GM12891 (cell line): ENCODE measurements at regions not wholly inside any gene's neighbourhood (a gene's known extent, or its start where the extent isn't known, plus 50 kb on each side); places are given as distances from the start of the nearest gene placed in this dataset.

Source experiments
- DNase-seq: peaks from one replicate; pipeline ENCODE4 v3.0.0; 2011; ENCODE audit warnings: low spot score; ENCODE audit not compliant: insufficient read length
- FAIRE-seq: peaks from 2 replicates; lab custom pipeline; 2011; peaks lifted over from hg19 to GRCh38; lab: Jason Lieb, UNC
- PAX5 ChIP-seq: IDR thresholded peaks from 2 replicates; pipeline ENCODE4 v1.6.1; 2011; ENCODE audit warnings: low read length, moderate library complexity, mild to moderate bottlenecking; ENCODE audit not compliant: insufficient read depth, severe bottlenecking
- POLR2A ChIP-seq: IDR thresholded peaks from 2 replicates; pipeline ENCODE4 v1.6.1; 2011; ENCODE audit warnings: low read depth, low read length, control low read depth
- POLR2AphosphoS5 ChIP-seq: IDR thresholded peaks from 2 replicates; pipeline ENCODE4 v1.6.1; 2011; ENCODE audit warnings: low read depth, low read length, control low read depth
- POU2F2 ChIP-seq: IDR thresholded peaks from 2 replicates; pipeline ENCODE4 v1.6.1; 2011; ENCODE audit warnings: low read depth, mild to moderate bottlenecking, control low read depth, low read length, moderate library complexity
- SPI1 ChIP-seq: IDR thresholded peaks from 2 replicates; pipeline ENCODE4 v1.6.1; 2011; ENCODE audit warnings: low read depth, low read length, control low read depth
- TAF1 ChIP-seq: IDR thresholded peaks from 2 replicates; pipeline ENCODE4 v1.6.1; 2011; ENCODE audit warnings: low read depth, low read length, control low read depth

DNA sequence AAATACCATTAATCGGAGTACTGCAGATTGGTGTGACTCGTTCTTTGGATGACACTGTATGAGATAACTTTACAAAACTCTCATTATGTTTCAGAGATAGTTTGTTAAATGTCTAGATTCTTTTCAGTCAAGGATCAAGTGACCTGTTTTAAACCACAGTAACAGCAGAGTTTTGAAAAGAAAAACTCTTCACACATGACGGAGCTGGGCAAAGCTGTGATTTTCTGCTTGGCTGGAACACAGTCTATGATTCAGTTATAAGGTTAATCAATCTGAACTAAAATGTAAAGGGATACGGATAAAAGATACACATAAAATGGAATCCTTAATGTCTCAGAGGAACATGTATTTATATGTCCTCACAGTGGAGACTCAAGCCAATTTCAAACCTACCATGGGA lies 573.2 kb downstream of the PRKD1 start:
- FAIRE-seq (no peak), DNase-seq (no peak)
- no peak for TF ChIP-seq SPI1

DNA sequence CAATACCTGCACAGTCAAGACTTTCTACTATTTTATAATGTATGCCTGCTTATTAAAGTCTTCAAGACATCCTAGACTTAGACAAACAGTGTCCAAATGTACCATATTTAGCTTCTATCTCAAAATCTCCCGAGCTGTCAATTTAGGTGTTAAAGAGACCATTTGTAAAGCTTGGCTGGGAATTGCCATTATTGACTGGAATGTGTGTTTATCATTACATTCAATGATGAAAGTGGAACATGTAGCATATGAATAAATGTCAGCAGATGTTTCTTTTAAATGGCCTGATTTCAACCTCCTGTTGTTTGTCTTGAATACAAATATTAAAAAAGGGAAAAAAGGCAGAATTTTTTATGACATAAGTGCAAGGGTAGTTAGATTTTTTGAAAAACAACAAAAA lies 572.3 kb downstream of the PRKD1 start:
- no peak for TF ChIP-seq POU2F2
- TF ChIP-seq SPI1, result no peak
- DNase-seq (no peak), FAIRE-seq (no peak)

DNA sequence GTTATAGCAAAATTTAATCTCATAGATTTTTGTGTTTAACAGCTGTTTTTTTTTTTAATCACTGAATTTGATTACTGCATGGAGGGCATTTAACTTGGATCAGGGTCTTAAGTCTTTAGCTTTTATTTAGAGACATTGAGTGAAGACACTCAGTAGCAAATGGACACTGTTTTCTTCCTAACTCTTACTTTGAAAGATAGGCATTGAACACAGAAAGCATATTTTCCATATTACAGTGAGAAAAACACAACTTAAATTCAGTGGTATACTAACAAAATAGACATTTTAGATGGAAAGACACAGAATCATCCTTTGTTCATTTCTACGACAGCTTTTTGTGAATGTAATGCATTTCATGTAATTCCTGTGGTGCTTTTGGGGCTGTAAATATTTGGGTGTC lies 571.8 kb downstream of the PRKD1 start:
- no peak for FAIRE-seq

DNA sequence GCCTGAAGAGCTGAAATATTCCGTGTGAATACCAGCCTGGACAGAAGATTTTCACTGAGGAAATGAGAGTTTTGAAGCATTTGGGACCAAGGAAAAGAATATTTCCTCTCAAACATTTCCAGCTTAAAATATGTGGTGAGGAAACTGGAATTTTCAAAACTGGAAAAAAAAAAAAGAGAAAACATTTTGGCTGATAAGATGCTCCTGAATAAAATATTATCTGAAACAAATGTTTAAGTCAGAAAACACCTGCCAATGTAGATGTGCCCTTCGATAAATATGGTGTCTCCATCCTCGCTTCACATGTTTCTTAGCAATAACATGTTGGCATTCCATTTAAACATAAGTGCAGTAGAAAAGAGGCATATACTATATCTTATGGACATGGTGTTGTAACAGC lies 567.0 kb downstream of the PRKD1 start:
- FAIRE-seq (no peak), DNase-seq (no peak)
- TF ChIP-seq TAF1, result no peak
- TF ChIP-seq POLR2AphosphoS5, result no peak
- TF ChIP-seq SPI1, result no peak
- TF ChIP-seq POLR2A, result no peak
- no peak for TF ChIP-seq POU2F2
- no peak for TF ChIP-seq PAX5

More for the DNA sequence above, 571.8 kb downstream of the PRKD1 start:
- no peak for DNase-seq
- TF ChIP-seq POLR2A, result no peak
- no peak for TF ChIP-seq SPI1
- TF ChIP-seq POLR2AphosphoS5, result no peak
- no peak for TF ChIP-seq POU2F2
- no peak for TF ChIP-seq PAX5

DNA sequence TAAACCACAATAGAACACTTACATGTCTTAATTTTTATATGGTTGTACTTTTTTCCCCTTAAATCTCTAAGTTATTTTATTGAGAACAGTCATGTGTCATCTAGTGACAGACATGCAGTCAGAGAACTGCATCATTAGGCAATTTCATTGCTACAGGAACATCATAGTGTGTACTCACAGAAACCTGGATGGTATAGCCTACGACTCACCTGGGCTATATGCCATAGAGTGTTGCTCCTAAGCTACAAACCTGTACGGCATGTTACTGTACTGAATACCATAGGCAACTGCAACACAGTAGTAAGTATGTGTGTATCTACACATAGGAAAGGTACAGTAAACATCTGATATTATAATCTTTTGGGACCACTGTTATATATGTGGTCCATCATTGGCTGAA lies 557.6 kb downstream of the PRKD1 start:
- FAIRE-seq (no peak), DNase-seq (no peak)
- TF ChIP-seq POU2F2, result no peak
- TF ChIP-seq POLR2AphosphoS5, result no peak

DNA sequence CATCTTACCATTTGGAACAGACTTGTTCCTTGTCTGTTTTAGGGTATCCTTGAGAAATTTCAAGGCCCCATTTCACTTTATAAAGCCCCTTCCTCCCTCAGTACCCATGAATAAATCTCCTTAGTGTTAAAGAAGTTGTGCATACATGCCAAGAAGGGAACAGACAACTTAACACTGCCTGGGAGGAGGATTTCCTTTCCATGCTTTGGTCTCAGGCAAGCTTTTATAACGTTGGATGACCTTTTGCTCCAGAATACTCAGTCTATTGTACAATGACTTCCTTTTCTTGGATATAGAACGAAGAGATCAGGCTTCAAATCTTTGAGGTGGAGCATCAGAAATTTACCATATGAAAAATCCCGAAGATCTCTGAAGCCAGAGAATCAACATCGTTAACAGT lies 551.4 kb downstream of the PRKD1 start:
- FAIRE-seq, result no peak
- TF ChIP-seq PAX5 (no peak), POLR2AphosphoS5 (no peak), POU2F2 (no peak), SPI1 (no peak), TAF1 (no peak), POLR2A (no peak)
- no peak for DNase-seq

DNA sequence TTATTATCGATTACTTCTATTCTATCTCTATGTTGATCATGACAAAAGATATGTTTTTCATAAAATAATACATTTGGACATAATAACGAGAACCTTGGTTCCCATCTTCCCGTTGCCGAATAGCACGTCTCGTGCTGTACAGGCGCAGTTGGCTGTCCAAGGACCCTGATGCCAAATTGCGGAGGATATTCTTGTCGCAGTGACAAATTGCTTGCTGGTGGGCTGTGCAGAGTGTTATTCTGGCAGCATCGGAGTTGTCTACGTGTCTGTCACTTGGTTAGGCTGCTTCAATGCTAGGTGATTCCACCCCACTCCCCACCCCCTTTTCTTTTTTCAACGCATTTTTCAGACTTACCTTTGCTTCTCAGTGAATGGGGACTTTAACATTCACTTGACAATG lies 546.8 kb downstream of the PRKD1 start:
- no peak for TF ChIP-seq POLR2AphosphoS5
- TF ChIP-seq SPI1, result no peak
- no peak for TF ChIP-seq POU2F2
- TF ChIP-seq POLR2A, result no peak
- TF ChIP-seq TAF1, result no peak
- no peak for TF ChIP-seq PAX5
- FAIRE-seq (no peak), DNase-seq (no peak)

DNA sequence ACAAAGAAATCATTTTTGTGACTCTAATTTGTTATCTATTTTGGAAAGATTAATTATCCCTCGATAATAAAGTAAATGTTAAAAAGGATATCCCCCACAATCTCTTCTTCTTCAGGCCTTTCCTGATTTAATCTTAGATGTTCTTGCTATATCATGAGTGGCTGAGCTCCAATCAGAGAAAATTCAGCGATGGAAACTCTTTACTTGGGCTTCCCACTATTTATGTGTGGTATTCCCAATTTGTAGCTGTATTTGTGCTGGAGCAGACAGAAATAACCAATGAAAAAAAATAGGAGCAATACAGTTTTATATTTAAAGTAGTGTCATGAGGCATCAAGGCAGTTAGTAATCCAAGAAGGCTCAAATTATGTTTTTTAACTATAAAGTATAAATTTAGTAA lies 539.1 kb downstream of the PRKD1 start:
- no peak for FAIRE-seq

DNA sequence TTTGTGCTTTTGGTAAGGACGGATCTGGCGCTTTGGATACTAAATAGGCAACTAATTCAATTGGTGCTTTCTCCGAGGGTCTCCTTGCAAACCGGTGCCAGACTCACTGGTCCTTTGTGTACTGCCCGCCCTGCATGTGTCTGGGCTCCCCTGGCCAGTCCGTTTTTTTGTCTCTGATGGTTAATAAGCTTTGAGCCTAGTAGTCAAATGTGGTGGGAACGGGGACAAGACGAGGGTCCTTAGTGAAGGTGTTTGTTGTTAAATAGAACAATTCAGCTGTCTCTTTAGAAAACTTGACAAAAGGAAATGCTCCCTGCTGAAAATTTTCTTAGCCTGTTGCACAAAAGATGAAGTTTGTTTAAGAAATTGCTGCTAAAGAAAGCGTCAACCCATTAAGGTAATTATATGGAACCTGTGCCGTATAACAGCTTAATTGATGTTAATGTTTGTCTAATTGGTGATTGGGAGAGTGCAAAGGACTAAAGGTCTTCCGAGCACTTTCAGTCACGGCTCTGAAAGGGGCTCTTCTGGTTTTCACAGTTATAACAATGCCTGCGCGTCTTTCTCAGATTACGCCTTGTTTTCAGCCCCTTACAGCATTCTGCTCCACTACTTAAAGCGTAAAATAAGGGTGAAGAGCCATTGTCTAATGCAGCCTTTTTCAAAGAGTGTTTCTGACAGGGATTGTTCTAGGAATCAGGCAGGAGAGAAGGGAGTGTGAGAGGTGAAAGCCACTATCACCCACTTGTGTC lies 537.4 kb downstream of the PRKD1 start:
- TF ChIP-seq POLR2A (no peak), SPI1 (no peak), POU2F2 (no peak), TAF1 (no peak), POLR2AphosphoS5 (no peak), PAX5 (no peak)
- no peak for DNase-seq
- FAIRE-seq, result no peak

More for the DNA sequence above, 539.1 kb downstream of the PRKD1 start:
- TF ChIP-seq POU2F2, result no peak
- no peak for TF ChIP-seq PAX5
- TF ChIP-seq SPI1, result no peak
- TF ChIP-seq POLR2A, result no peak
- TF ChIP-seq POLR2AphosphoS5, result no peak
- TF ChIP-seq TAF1, result no peak
- no peak for DNase-seq

DNA sequence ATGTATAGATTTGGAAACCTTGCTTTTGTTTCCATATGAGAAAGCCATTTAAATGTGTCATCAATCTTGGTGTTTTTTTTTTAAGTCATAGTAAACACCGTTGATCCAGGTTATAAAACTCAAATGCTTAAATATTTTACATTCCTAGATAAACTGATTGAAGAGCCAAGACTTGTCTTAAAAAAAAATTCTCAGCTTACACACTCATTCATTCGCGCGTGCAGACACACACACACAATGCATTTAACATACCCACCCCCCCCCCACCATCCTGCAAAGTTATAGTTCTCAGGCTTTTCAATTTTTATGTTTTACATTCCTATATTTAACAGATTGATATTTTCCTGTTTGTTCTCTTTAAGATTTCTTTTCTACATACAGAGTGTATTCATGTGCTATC lies 536.4 kb downstream of the PRKD1 start:
- DNase-seq (no peak), FAIRE-seq (no peak)
- no peak for TF ChIP-seq POLR2AphosphoS5
- TF ChIP-seq POLR2A, result no peak
- no peak for TF ChIP-seq POU2F2
- TF ChIP-seq PAX5, result no peak
- no peak for TF ChIP-seq TAF1
- TF ChIP-seq SPI1, result no peak

DNA sequence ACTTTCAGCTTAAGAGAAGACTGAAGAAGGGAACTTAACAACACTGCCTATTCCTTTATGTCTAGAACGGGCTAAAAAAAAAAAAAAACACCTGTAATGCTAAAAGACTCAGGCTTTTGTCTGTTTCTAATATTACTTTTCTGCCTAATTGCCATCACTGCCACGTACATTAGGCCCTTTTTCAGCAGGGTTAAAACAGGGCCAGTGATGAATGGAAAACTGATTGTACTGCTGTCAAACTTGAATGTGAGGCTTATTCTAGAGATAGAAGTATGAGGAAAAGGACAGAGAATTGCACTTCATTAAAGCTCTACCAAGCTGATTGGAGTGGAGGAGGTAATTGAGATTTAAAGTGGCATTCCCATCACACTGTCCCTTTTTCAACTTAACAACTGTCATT lies 535.8 kb downstream of the PRKD1 start:
- TF ChIP-seq POLR2A, result no peak
- TF ChIP-seq SPI1, result no peak
- no peak for TF ChIP-seq POU2F2
- TF ChIP-seq POLR2AphosphoS5, result no peak
- TF ChIP-seq TAF1, result no peak
- no peak for TF ChIP-seq PAX5
- no peak for FAIRE-seq
- DNase-seq, result no peak

DNA sequence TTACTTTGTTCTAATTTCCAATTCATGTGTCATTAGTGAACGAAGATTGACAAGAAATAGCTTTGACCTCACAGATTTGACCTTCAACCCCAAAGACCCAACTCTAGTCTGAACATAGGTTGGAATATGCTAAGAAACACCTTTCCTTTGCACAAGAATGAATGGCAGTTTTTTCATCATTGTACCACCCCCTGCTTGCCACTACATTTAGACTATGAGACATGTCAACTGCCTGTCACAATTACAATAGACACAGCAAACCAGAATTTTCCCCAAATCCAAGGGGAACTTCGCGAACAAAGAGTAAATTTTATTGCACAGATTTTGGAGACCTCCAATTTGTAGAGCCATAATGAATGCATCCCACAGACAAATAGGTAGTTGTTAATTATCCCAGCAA lies 535.4 kb downstream of the PRKD1 start:
- FAIRE-seq (no peak), DNase-seq (no peak)
- TF ChIP-seq TAF1 (no peak), PAX5 (no peak), SPI1 (no peak), POLR2AphosphoS5 (no peak), POU2F2 (no peak), POLR2A (no peak)
